ENCODE measurements at regions not wholly inside any gene's neighbourhood (a gene's known extent, or its start where the extent isn't known, plus 50 kb on each side); places are given as distances from the start of the nearest gene placed in this dataset.

GRCh38 chr11:30753504-30753903 is 167.4 kb upstream of the MPPED2 start:
- TF ChIP-seq CTCF (IDR thresholded peaks at IDR 0.05; ENCODE audit: insufficient read depth, low read depth, low read length) (no peak), EZH2 (IDR thresholded peaks at IDR 0.05; ENCODE audit: insufficient read depth, low read length) (no peak)
